Fibroblast of lung (primary cell): ENCODE measurements at regions not wholly inside any gene's neighbourhood (a gene's known extent, or its start where the extent isn't known, plus 50 kb on each side); places are given as distances from the start of the nearest gene placed in this dataset.

Experiments used
- DNase-seq, 2 donors: peaks; one replicate each; pipeline versions ENCODE4 v3.0.0 to v3.0.0-alpha.2; 2010; ENCODE audit warnings: low read depth in 2 of 2
- H2AFZ ChIP-seq: 2 replicates; pipeline ENCODE4 v1.5.1; 2012; ENCODE audit warnings: low read length, control low read depth, inconsistent platforms
- H3K27ac ChIP-seq: 2 replicates; pipeline ENCODE4 v1.5.1; 2011; ENCODE audit warnings: low read length, control low read depth; ENCODE audit not compliant: insufficient read depth
- H3K27me3 ChIP-seq: 2 replicates; pipeline ENCODE4 v1.5.1; 2011; ENCODE audit warnings: mild to moderate bottlenecking, low read length; ENCODE audit not compliant: control insufficient read depth, insufficient read depth
- H3K36me3 ChIP-seq: 2 replicates; pipeline ENCODE4 v1.5.1; 2011; ENCODE audit warnings: low read length; ENCODE audit not compliant: control insufficient read depth, insufficient read depth
- H3K4me1 ChIP-seq: 2 replicates; pipeline ENCODE4 v1.5.1; 2011; ENCODE audit warnings: low read length; ENCODE audit not compliant: control insufficient read depth, insufficient read depth; ENCODE audit errors: extremely low read depth
- H3K4me2 ChIP-seq: 2 replicates; pipeline ENCODE4 v1.5.1; 2011; ENCODE audit warnings: low read length, control low read depth; ENCODE audit not compliant: insufficient read depth; ENCODE audit errors: extremely low read depth
- H3K4me3 ChIP-seq, 4 experiments: fragments of 200-600 bp in 1 of 4; sonication (generic) in 1 of 4; replicated peaks in 1 of 4; 2 replicates each; pipeline ENCODE4 v1.5.1; 2011 to 2016; ENCODE audit warnings: low read length in 4 of 4, low read depth in 3 of 4, mild to moderate bottlenecking in 3 of 4, control low read depth in 2 of 4, inconsistent platforms in 1 of 4, mixed read lengths in 1 of 4; ENCODE audit not compliant: insufficient read depth in 1 of 4; ENCODE audit errors: control extremely low read depth in 1 of 4
- H3K79me2 ChIP-seq: 2 replicates; pipeline ENCODE4 v1.5.1; 2012; ENCODE audit warnings: mild to moderate bottlenecking, low read length, inconsistent platforms; ENCODE audit not compliant: control insufficient read depth, insufficient read depth
- H3K9ac ChIP-seq: 2 replicates; pipeline ENCODE4 v1.5.1; 2011; ENCODE audit warnings: mild to moderate bottlenecking, low read length, control low read depth; ENCODE audit not compliant: insufficient read depth
- H3K9me3 ChIP-seq: 2 replicates; pipeline ENCODE4 v1.5.1; 2012; ENCODE audit warnings: low read depth, low read length; ENCODE audit not compliant: control insufficient read depth, insufficient read depth
- H4K20me1 ChIP-seq: 2 replicates; pipeline ENCODE4 v1.5.1; 2011; ENCODE audit warnings: low read length; ENCODE audit not compliant: control insufficient read depth, insufficient read depth; ENCODE audit errors: extremely low read depth
- EZH2 ChIP-seq: IDR thresholded peaks from 2 replicates; pipeline ENCODE4 v1.5.1; 2012; ENCODE audit warnings: low read length, control low read depth, mild to moderate bottlenecking; ENCODE audit errors: missing control alignments
- TF ChIP-seq, protein P1 (sequence below), 2 donors: IDR thresholded peaks in 1 of 2; conservative IDR thresholded peaks in 1 of 2; 1 replicate in 1 of 2; 2 replicates in 1 of 2; pipeline ENCODE4 v1.5.1; 2011 to 2012; ENCODE audit warnings: low read length in 2 of 2, control low read depth in 1 of 2, inconsistent platforms in 1 of 2, low read depth in 1 of 2, mild to moderate bottlenecking in 1 of 2

DNA sequence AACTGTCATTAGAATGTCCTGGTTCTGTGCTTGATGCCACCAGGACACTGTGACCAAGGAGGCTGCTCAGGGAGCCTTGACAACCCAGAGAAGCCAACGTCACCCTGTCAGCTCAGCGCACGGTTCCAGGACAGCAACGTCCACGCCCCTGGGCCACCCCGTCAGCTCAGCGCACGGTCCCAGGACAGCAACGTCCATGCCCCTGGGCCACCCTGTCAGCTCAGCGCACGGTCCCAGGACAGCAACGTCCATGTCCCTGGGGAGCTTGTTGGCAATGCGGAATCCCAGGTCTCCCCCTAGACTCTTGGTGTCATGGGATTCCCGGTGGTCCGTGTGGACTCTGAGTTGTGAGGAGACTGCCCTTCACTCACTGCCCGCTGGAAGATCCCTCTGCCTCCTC lies 51.0 kb upstream of the GALR1 start:
- no peaks in the 10 kb centered on the region for H3K9me3 ChIP-seq
- no peak overlapping the region for H3K4me2 ChIP-seq
- DNase-seq, result no peak
- H3K4me3 ChIP-seq, result no peak overlapping the region
- no peaks in the 10 kb centered on the region for H3K36me3 ChIP-seq
- H3K4me1 ChIP-seq, result no peaks in the 10 kb centered on the region
- H3K9ac ChIP-seq, result no peak overlapping the region
- no peak overlapping the region for H2AFZ ChIP-seq
- no peak overlapping the region for H3K27ac ChIP-seq
- H3K27me3 ChIP-seq, result peaks cover 2% of the 10 kb centered on the region
- no peaks in the 10 kb centered on the region for H3K79me2 ChIP-seq
- H4K20me1 ChIP-seq, result no peaks in the 10 kb centered on the region
- TF ChIP-seq, protein P1, sequence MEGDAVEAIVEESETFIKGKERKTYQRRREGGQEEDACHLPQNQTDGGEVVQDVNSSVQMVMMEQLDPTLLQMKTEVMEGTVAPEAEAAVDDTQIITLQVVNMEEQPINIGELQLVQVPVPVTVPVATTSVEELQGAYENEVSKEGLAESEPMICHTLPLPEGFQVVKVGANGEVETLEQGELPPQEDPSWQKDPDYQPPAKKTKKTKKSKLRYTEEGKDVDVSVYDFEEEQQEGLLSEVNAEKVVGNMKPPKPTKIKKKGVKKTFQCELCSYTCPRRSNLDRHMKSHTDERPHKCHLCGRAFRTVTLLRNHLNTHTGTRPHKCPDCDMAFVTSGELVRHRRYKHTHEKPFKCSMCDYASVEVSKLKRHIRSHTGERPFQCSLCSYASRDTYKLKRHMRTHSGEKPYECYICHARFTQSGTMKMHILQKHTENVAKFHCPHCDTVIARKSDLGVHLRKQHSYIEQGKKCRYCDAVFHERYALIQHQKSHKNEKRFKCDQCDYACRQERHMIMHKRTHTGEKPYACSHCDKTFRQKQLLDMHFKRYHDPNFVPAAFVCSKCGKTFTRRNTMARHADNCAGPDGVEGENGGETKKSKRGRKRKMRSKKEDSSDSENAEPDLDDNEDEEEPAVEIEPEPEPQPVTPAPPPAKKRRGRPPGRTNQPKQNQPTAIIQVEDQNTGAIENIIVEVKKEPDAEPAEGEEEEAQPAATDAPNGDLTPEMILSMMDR (conservative IDR thresholded peaks at IDR 0.05 in 1 of 2, IDR thresholded peaks at IDR 0.05 in 1 of 2; ENCODE audit: low read depth in 1 of 2, low read length in 2 of 2), result no peak
- no peak for TF ChIP-seq EZH2

DNA sequence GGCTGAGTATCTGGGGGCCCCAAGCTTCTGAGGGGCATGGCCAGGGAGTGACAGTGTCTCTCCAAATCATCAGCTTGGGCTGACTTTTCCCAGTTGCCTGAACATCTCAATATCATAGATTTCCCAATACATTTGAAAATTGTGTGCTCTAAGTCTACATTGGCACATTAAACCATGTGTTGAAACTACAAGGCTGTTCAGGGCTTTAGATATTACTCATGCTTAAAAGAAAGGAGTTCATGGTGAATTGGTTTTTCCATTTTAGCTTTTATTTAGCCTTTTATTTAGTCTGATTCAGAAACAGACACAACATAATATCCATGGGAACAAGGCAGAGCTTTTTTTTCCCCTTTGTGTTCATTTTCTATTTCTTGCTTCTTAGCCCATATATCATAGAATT lies 49.9 kb upstream of the GALR1 start:
- Histone ChIP-seq H3K4me1 (no peaks in the 10 kb centered on the region), H3K79me2 (no peaks in the 10 kb centered on the region), H2AFZ (no peak overlapping the region), H3K4me3 (no peak overlapping the region), H3K36me3 (no peaks in the 10 kb centered on the region), H3K9me3 (no peaks in the 10 kb centered on the region), H4K20me1 (no peaks in the 10 kb centered on the region), H3K27me3 (peaks cover 2% of the 10 kb centered on the region), H3K27ac (no peak overlapping the region), H3K4me2 (no peak overlapping the region), H3K9ac (no peak overlapping the region)
- TF ChIP-seq, protein P1 (conservative IDR thresholded peaks at IDR 0.05 in 1 of 2, IDR thresholded peaks at IDR 0.05 in 1 of 2; ENCODE audit: low read depth in 1 of 2, low read length in 2 of 2), result no peak
- TF ChIP-seq EZH2, result no peak
- DNase-seq, result no peak
